ENCODE measurements at regions not wholly inside any gene's neighbourhood (a gene's known extent, or its start where the extent isn't known, plus 50 kb on each side); places are given as distances from the start of the nearest gene placed in this dataset.

- H3K36me3 ChIP-seq: no peaks in the 10 kb centered on the region
- DNase-seq (ENCODE audit: low read depth in 1 of 2, low spot score in 1 of 2): no peak
- no peak overlapping the region for H3K27ac ChIP-seq
Measured at GRCh38 chr2:70036290-70036689, 51.0 kb upstream of the PCBP1 start.

GRCh38 chr2:70035344-70035844, 51.9 kb upstream of the PCBP1 start:
- H3K9me3 ChIP-seq (ENCODE audit: low read depth): no peaks in the 10 kb centered on the region
- H3K4me3 ChIP-seq: no peak overlapping the region
- H3K27me3 ChIP-seq: no peaks in the 10 kb centered on the region
- H3K36me3 ChIP-seq: no peaks in the 10 kb centered on the region
- peaks cover under 1% of the 10 kb centered on the region for H3K4me1 ChIP-seq (ENCODE audit: low read depth)
- no peak for TF ChIP-seq CTCF (IDR thresholded peaks at IDR 0.05; ENCODE audit: low read depth, low read length)
- DNase-seq (ENCODE audit: low read depth in 1 of 2, low spot score in 1 of 2): no peak
- peak overlapping the region; percentile 20 for H3K27ac ChIP-seq

More at GRCh38 chr2:70036290-70036689, 51.0 kb upstream of the PCBP1 start:
- no peak for TF ChIP-seq CTCF (IDR thresholded peaks at IDR 0.05; ENCODE audit: low read depth, low read length)
- H3K27me3 ChIP-seq: no peaks in the 10 kb centered on the region
- no peaks in the 10 kb centered on the region for H3K4me1 ChIP-seq (ENCODE audit: low read depth)
- no peak overlapping the region for H3K4me3 ChIP-seq
- no peaks in the 10 kb centered on the region for H3K9me3 ChIP-seq (ENCODE audit: low read depth)

- Histone ChIP-seq H3K27me3 (no peaks in the 10 kb centered on the region), H3K4me1 (ENCODE audit: low read depth) (peaks cover 10% of the 10 kb centered on the region), H3K36me3 (no peaks in the 10 kb centered on the region), H3K27ac (peak overlapping the region; percentile 92), H3K4me3 (no peak overlapping the region), H3K9me3 (ENCODE audit: low read depth) (no peaks in the 10 kb centered on the region)
- no peak for TF ChIP-seq CTCF (IDR thresholded peaks at IDR 0.05; ENCODE audit: low read depth, low read length)
- DNase-seq (ENCODE audit: low read depth in 1 of 2, low spot score in 1 of 2): no peak
Measured at GRCh38 chr2:70030724-70031420, 56.4 kb upstream of the PCBP1 start.

- Histone ChIP-seq H3K27me3 (no peaks in the 10 kb centered on the region), H3K27ac (peak overlapping the region; percentile 92), H3K9me3 (ENCODE audit: low read depth) (no peaks in the 10 kb centered on the region), H3K4me1 (ENCODE audit: low read depth) (peaks cover 10% of the 10 kb centered on the region), H3K4me3 (no peak overlapping the region), H3K36me3 (peaks cover 2% of the 10 kb centered on the region)
- no peak for TF ChIP-seq CTCF (IDR thresholded peaks at IDR 0.05; ENCODE audit: low read depth, low read length)
- peak; percentile 65 to 86 for DNase-seq (ENCODE audit: low read depth in 1 of 2, low spot score in 1 of 2)
Measured at GRCh38 chr2:70029814-70030409, 57.4 kb upstream of the PCBP1 start.

GRCh38 chr2:70024284-70024683, 62.9 kb upstream of the ASPRV1 start:
- Histone ChIP-seq H3K36me3 (peaks cover 2% of the 10 kb centered on the region), H3K4me3 (no peak overlapping the region), H3K27me3 (no peaks in the 10 kb centered on the region), H3K4me1 (ENCODE audit: low read depth) (no peaks in the 10 kb centered on the region), H3K27ac (no peak overlapping the region), H3K9me3 (ENCODE audit: low read depth) (no peaks in the 10 kb centered on the region)
- no peak for TF ChIP-seq CTCF (IDR thresholded peaks at IDR 0.05; ENCODE audit: low read depth, low read length)
- DNase-seq (ENCODE audit: low read depth in 1 of 2, low spot score in 1 of 2): peak in 1 of 2 donors; percentile 34

All from cardiac muscle cell (in vitro differentiated cells and primary cell).